Right lung (tissue), 2 donors: ENCODE measurements at regions not wholly inside any gene's neighbourhood (a gene's known extent, or its start where the extent isn't known, plus 50 kb on each side); places are given as distances from the start of the nearest gene placed in this dataset.

Source experiments
- DNase-seq, 2 donors: peaks; one replicate each; pipeline ENCODE4 v3.0.0-alpha.2; 2013

DNA sequence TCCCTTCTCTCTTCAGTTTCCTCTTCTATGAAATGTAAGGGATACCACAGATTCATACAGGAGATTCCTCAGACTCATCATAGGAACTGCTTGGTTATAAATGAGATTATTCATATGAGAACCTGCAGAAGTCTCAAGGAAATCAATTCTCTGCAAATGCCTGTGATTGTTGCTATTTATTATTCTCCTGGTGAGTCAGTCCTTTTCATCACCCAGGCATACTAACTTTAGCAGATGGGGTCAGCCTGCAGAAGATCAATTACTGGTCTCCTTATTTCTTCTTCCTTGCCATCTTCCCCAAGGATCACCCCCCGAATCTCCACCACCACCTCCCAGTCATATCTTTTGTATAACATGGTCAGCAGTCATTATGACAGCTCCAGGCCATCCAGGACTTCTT is 53.8 kb upstream of the DCP1A start:
- DNase-seq = no peak

DNA sequence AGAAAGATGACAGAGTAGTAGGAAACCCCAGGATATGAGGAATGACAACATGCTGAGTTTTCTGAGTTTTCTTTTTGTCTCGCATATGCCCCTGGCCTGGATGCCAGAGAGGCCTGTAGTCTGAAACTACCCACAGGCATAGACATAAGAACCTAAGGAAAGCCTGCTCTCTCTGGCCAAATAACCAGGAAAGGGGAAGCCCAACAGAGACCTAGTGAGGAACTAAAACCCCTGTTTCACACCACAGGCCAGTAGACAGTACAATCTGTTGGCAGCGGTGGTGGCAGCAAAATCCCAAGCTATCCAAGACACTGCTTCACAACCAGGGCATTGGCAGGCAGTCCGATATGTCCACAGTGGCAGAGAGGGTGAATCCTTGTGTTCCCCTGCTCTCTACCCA is 55.0 kb upstream of the DCP1A start:
- DNase-seq = no peak

DNA sequence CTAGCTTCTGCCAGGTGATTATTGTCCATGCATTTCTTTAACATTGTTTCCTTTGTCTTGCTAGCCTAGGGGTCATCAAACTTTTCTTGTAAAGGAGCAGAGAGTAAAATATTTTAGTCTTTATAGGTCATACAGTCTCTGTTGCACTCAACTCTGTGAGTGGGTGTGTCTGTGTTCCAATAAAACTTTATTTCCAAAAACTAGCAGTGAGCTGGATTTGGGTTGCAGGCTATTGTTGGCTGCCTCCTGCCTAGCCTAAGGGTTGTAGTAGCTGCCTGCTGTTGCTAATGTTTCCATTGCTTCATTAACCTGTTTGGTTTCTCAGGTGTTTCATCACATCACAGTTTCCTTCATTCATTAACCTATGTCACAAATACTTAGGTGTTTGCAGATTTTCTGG is 64.0 kb upstream of the DCP1A start:
- no peak for DNase-seq

DNA sequence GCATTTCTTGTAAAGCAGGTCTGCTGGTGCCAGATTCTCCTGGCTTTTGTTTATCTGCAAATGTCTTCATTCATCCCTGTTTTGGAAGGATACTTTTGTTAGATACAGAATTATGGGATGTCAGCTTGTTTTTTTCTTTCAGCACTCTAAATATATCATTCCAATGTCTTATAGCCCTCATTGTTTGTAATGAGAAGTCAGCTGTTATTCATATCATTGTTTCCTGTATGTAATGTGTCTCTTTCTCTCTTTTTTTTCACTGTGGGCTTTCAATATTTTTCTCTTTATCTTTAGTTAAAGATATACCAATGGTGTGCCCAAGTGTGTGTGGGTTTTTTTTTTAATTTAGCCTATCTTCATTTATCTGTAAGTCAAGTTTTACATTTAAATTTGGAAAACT is 65.6 kb upstream of the DCP1A start:
- DNase-seq = no peak

DNA sequence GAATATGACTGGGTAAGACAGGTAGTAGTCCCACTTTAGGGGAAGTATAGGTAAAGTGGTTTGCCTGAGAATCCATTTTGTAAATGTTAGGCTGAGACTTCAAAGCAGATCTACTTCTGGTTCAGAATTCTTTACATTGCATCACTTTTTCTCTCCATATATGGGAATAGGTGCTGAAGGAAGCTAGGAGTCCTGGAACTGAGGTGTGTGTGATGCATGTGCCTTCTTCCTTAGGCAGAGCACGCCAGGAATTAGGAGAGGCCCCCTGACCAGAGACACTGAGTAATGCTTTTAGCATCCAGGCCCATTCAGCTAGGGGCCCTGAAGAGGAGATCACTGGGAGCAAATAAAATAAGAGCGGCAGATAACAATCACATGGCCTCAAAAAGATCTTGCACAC is 69.2 kb upstream of the DCP1A start:
- no peak for DNase-seq

DNA sequence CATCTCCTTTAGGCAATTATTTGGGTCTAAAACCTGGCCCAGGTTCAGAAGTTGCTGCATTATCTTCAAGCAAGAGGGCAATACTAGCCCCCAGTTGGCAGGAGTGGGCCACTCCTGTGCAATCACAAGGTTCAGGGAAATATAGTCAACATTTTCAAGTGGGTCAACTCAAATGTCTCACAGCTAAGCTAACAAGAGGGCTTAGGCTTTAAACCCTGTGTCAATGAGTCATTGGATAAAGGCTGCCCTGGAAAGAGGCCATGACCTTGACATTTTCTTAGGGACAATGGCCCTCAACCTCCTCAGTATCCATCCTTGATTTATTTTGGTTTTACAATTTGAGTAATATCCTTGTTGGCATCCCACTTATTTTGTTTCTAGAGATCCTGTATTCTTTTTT is 73.5 kb upstream of the DCP1A start:
- no peak for DNase-seq

DNA sequence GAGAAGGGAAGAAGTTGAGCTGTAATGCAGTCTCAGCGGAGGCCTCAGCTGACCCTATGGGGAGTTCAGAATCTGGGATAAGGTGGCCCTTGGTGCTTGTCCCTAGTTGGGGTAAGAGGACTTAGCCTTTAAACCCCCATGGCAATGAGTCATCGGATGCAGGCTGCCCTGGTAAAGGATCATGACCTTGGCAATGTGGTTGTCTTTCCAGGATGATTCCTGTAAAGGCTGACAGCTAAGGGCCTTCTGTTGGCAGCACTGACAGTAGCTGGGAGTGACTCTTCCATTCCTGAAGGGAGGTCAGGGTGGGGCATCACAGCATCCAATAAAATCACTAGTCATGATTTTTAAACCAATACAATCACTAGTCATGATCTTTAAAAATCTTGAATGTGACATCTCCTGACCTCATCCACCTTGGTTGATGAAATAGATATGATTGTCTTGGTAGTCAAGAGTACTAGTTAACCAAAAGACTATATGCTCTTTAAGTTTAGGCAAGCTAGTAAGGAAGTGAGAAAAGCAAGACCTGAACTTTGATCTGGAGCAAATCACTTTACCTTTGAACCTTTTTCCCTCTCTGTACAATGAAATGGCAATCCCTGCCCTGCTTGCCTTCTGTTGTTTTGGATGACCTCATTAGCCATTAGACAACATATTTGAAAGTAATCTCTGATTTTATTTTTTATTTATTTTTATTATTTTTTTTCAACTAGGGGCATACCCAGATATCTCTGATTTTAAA is 71.3 kb upstream of the CACNA1D start:
- no peak for DNase-seq

DNA sequence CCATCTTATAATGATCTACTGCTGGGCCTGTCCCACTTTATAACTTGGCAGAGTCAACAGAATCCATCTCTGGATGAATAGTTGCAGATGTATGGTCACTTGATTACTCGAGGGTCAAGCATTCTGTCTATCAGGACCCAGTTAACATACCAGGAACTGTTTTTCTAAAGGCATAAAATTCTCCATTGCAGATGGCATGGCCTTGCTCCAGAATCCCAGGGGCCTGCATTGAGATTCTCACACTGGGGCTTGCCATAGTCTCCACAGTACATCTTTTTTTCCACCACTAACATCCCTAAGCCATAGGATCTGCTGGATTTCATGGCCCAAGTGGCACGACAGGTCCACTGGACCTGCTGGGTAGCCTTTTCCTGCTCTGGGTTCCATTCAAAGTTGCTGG is 68.5 kb upstream of the CACNA1D start:
- DNase-seq = no peak

DNA sequence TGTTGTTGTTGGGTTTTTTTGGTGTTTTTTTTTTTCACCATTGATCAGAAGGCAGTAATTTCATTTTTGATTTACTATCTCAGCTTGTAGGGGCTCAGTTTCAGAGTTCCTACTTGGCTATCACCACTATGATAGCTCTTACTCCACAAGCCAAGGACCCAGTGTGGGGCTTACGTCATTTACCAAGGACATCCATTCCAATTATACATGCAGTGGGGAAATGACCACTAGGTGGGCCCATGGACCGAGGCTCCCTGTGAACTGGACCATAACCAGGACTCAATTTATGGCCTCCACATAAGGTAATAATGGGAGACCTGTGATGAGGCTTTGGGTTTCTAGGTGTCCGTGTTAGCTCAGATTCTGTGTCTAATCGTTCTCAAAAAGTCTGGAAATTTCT is 67.5 kb upstream of the CACNA1D start:
- no peak for DNase-seq

DNA sequence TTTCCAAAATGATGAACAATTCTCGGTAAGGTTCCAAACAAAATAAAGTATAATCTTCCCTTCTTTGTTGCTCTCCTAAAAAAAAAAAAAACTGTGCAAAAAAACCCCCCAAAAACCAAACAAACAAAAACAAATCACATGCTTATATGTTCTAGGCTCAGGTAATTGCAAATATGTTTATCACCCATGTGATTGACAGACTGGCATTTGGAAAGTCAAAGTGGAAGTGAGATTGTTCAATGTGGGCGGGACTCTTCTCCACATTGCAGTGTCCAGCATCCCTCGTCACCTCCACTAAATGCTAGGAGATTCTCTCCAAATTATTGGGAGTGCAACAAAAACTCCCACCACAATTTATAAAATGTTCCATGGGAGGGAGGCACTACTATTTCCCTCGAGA is 57.6 kb upstream of the CACNA1D start:
- DNase-seq = no peak

DNA sequence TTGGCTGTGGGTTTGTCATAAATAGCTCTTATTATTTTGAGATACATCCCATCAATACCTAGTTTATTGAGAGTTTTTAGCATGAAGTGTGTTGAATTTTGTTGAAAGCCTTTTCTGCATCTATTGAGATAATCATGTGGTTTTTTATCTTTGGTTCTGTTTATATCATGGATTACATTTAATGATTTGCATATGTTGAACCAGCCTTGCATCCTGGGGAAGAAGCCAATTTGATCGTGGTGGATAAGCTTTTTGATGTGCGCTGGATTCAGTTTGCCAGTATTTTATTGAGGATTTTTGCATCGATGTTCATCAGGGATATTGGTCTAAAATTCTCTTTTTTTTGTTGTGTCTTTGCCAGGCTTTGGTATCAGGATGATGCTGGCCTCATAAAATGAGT is 51.5 kb upstream of the CACNA1D start:
- peak in 1 of 2 donors; percentile 5 for DNase-seq
